Duodenal mucosa (tissue), 2 donors: ENCODE measurements at regions not wholly inside any gene's neighbourhood (a gene's known extent, or its start where the extent isn't known, plus 50 kb on each side); places are given as distances from the start of the nearest gene placed in this dataset.

Experiments
- H3K27ac ChIP-seq: one replicate; pipeline ENCODE4 v1.7.0; 2013; ENCODE audit warnings: low read depth, low read length
- H3K27me3 ChIP-seq, 2 donors: one replicate each; pipeline ENCODE4 v1.7.0; 2013; ENCODE audit warnings: low read length in 2 of 2, control low read depth in 1 of 2; ENCODE audit not compliant: insufficient read depth in 2 of 2, control insufficient read depth in 1 of 2
- H3K36me3 ChIP-seq, 2 donors: one replicate each; pipeline ENCODE4 v1.7.0; 2013; ENCODE audit warnings: low read length in 2 of 2, control low read depth in 1 of 2; ENCODE audit not compliant: insufficient read depth in 2 of 2, control insufficient read depth in 1 of 2
- H3K4me1 ChIP-seq, 2 donors: one replicate each; pipeline ENCODE4 v1.7.0; 2013; ENCODE audit warnings: low read length in 2 of 2, control low read depth in 1 of 2; ENCODE audit not compliant: insufficient read depth in 2 of 2, control insufficient read depth in 1 of 2
- H3K4me3 ChIP-seq, 2 donors: one replicate each; pipeline ENCODE4 v1.7.0; 2013; ENCODE audit warnings: low read length in 2 of 2, low read depth in 1 of 2
- H3K9ac ChIP-seq, 2 donors: one replicate each; pipeline ENCODE4 v1.7.0; 2013; ENCODE audit warnings: low read length in 2 of 2, low read depth in 1 of 2
- H3K9me3 ChIP-seq, 2 donors: one replicate each; pipeline ENCODE4 v1.7.0; 2013; ENCODE audit warnings: low read length in 2 of 2, control low read depth in 1 of 2; ENCODE audit not compliant: control insufficient read depth in 1 of 2

DNA sequence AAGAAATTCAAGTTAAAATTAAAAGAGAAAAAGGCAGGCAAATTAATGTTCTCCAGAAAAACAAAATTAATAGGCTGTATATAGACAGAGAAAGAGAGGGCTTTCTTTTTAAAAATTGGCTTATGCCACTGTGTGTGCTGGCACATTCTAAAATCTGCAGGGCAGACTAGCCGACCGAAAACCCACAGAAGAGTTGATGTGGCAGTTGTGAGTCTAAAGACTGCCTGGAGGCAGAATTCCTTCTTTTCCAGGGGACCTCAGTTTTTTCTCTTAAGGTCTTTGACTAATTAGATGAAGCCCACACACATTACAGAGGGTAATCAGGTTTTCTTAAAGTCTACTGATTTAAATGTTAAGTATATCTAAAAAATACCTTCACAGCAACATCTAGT lies 85.7 kb downstream of the GJA1 start:
- H3K4me3 ChIP-seq: no peak overlapping the region
- no peaks in the 10 kb centered on the region for H3K36me3 ChIP-seq
- H3K4me1 ChIP-seq: no peaks in the 10 kb centered on the region
- H3K9ac ChIP-seq: no peak overlapping the region
- no peaks in the 10 kb centered on the region for H3K27me3 ChIP-seq
- H3K27ac ChIP-seq: no peak overlapping the region
- no peaks in the 10 kb centered on the region for H3K9me3 ChIP-seq

- Histone ChIP-seq H3K9me3 (no peaks in the 10 kb centered on the region), H3K9ac (no peak overlapping the region), H3K27ac (no peak overlapping the region), H3K36me3 (no peaks in the 10 kb centered on the region), H3K4me3 (no peak overlapping the region), H3K4me1 (no peaks in the 10 kb centered on the region), H3K27me3 (no peaks in the 10 kb centered on the region)
These were observed 86.8 kb downstream of the GJA1 start for GRCh38 chr6:121522265-121522664.

- H3K27ac ChIP-seq: no peak overlapping the region
- H3K9ac ChIP-seq: no peak overlapping the region
- no peaks in the 10 kb centered on the region for H3K36me3 ChIP-seq
- no peaks in the 10 kb centered on the region for H3K4me1 ChIP-seq
- H3K9me3 ChIP-seq: no peaks in the 10 kb centered on the region
- no peaks in the 10 kb centered on the region for H3K27me3 ChIP-seq
- no peak overlapping the region for H3K4me3 ChIP-seq
These were observed 87.4 kb downstream of the GJA1 start for GRCh38 chr6:121522771-121523386.

GRCh38 chr6:121523628-121524027 lies 88.2 kb downstream of the GJA1 start:
- Histone ChIP-seq H3K27me3 (no peaks in the 10 kb centered on the region), H3K27ac (no peak overlapping the region), H3K4me1 (no peaks in the 10 kb centered on the region), H3K4me3 (no peak overlapping the region), H3K9me3 (no peaks in the 10 kb centered on the region), H3K36me3 (no peaks in the 10 kb centered on the region), H3K9ac (no peak overlapping the region)

- Histone ChIP-seq H3K9me3 (no peaks in the 10 kb centered on the region), H3K4me1 (no peaks in the 10 kb centered on the region), H3K27ac (no peak overlapping the region), H3K9ac (no peak overlapping the region), H3K27me3 (no peaks in the 10 kb centered on the region), H3K4me3 (no peak overlapping the region), H3K36me3 (no peaks in the 10 kb centered on the region)
These were observed 90.8 kb downstream of the GJA1 start for GRCh38 chr6:121526282-121526681.

DNA sequence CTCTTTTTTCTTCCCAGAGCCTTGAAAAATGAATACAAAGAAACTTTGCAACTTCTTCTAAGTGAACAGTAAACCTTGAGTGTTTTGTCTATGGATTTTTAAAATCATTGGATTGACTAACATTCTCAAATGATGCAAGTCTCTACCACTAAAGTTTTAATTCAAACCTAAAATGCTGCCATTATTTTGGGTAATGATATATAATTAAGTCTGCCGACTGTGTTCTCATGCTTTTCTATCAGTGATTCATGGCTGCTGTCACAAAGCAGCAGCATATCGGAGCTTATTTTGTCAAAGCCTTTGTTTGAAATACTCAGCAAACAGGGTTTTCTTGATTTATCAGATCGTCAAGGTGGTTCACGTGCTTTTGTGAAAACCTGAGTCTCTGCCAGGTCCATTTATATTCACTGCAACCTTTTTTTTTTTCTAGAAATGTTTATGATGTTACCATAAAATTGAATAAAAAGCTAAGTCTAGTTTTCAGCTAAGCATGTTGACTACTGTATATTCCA lies 96.3 kb downstream of the GJA1 start:
- Histone ChIP-seq H3K4me1 (no peaks in the 10 kb centered on the region), H3K36me3 (no peaks in the 10 kb centered on the region), H3K27ac (no peak overlapping the region), H3K4me3 (no peak overlapping the region), H3K9ac (no peak overlapping the region), H3K9me3 (no peaks in the 10 kb centered on the region), H3K27me3 (no peaks in the 10 kb centered on the region)

DNA sequence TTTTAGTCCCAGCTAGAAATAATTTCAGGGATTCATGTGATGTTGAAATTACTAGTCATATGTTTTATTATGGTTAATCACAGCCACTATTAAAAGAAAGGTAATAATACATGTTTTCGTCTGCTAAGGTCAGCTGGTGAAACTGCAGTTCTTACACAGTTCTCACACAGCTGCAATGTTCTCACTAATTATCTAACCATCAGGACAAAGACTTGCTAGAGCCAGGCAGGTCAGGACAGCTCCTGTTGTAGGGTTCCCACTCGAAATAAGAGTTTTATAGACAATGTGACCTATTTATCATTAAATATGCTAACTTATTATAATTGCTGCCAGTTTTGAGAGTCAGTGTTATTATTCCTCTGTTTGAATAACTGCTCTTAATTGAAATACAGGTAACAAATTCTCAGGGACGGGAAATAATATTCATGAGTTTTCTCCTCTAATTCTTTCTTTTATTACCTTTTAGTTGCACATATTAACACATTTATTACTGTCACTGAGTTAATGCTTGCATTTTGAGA lies 97.9 kb downstream of the GJA1 start:
- Histone ChIP-seq H3K4me3 (no peak overlapping the region), H3K9ac (no peak overlapping the region), H3K27ac (no peak overlapping the region), H3K27me3 (no peaks in the 10 kb centered on the region), H3K9me3 (no peaks in the 10 kb centered on the region), H3K4me1 (no peaks in the 10 kb centered on the region), H3K36me3 (no peaks in the 10 kb centered on the region)

DNA sequence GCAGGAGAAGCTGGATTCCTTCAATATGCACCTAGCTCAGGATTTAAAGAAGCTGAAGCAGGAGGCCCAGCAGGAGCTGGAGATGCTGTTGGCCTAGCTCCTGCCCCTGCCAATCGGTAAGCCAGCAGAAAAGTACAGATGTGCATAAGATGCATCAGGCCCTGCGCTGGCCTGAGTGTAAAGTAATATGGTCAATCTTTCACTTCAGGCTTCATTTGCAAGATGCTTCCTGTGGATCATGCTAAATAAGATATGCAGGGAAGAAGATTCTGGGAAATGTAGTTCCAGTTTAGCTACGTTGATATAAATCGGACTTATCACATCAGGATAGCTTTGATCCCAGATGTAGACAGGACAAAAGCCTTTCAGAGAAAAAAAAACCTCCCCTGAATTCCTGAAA lies 100.3 kb downstream of the GJA1 start:
- Histone ChIP-seq H3K9me3 (no peaks in the 10 kb centered on the region), H3K4me3 (no peak overlapping the region), H3K27ac (no peak overlapping the region), H3K9ac (no peak overlapping the region), H3K27me3 (no peaks in the 10 kb centered on the region), H3K36me3 (no peaks in the 10 kb centered on the region), H3K4me1 (no peaks in the 10 kb centered on the region)

GRCh38 chr6:121536345-121536744 lies 100.9 kb downstream of the GJA1 start:
- H3K27ac ChIP-seq: no peak overlapping the region
- H3K9ac ChIP-seq: no peak overlapping the region
- H3K4me1 ChIP-seq: no peaks in the 10 kb centered on the region

GRCh38 chr6:121539439-121539838 lies 104.0 kb downstream of the GJA1 start:
- Histone ChIP-seq H3K27me3 (no peaks in the 10 kb centered on the region), H3K36me3 (no peaks in the 10 kb centered on the region), H3K4me1 (no peaks in the 10 kb centered on the region), H3K9ac (no peak overlapping the region), H3K27ac (no peak overlapping the region), H3K4me3 (no peak overlapping the region), H3K9me3 (no peaks in the 10 kb centered on the region)

More at GRCh38 chr6:121536345-121536744, 100.9 kb downstream of the GJA1 start:
- Histone ChIP-seq H3K27me3 (no peaks in the 10 kb centered on the region), H3K4me3 (no peak overlapping the region), H3K36me3 (no peaks in the 10 kb centered on the region), H3K9me3 (no peaks in the 10 kb centered on the region)
